Chondrocyte (in vitro differentiated cells): ENCODE measurements at regions not wholly inside any gene's neighbourhood (a gene's known extent, or its start where the extent isn't known, plus 50 kb on each side); places are given as distances from the start of the nearest gene placed in this dataset.

Experiments used
- DNase-seq: peaks from one replicate; pipeline ENCODE4 v3.0.0; 2021; ENCODE audit warnings: mixed read lengths, low spot score
- H3K27ac Mint-ChIP-seq: one replicate; pipeline ENCODE4 v1.8.0; 2021; ENCODE audit warnings: mild to moderate bottlenecking, moderate library complexity, mixed read lengths; ENCODE audit not compliant: unreplicated experiment
- H3K27me3 Mint-ChIP-seq: 2 replicates; pipeline ENCODE4 v1.8.0; 2021; ENCODE audit warnings: low read depth, mixed read lengths
- H3K36me3 Mint-ChIP-seq: 2 replicates; pipeline ENCODE4 v1.8.0; 2021; ENCODE audit warnings: low read depth, mixed read lengths
- H3K4me1 Mint-ChIP-seq: 2 replicates; pipeline ENCODE4 v1.8.0; 2021; ENCODE audit warnings: low read depth, mild to moderate bottlenecking, mixed read lengths
- H3K4me3 Mint-ChIP-seq: one replicate; pipeline ENCODE4 v1.8.0; 2021; ENCODE audit warnings: mild to moderate bottlenecking, moderate library complexity, mixed read lengths; ENCODE audit not compliant: unreplicated experiment
- H3K9me3 Mint-ChIP-seq: 2 replicates; pipeline ENCODE4 v1.8.0; 2021; ENCODE audit warnings: low read depth, mixed read lengths
- TF ChIP-seq, protein P1 (sequence below): fragments of 200-600 bp; sonication (generic); IDR thresholded peaks from 2 replicates; pipeline ENCODE4 v1.5.0; 2021; ENCODE audit warnings: antibody characterized with exemption, mild to moderate bottlenecking, moderate library complexity

DNA sequence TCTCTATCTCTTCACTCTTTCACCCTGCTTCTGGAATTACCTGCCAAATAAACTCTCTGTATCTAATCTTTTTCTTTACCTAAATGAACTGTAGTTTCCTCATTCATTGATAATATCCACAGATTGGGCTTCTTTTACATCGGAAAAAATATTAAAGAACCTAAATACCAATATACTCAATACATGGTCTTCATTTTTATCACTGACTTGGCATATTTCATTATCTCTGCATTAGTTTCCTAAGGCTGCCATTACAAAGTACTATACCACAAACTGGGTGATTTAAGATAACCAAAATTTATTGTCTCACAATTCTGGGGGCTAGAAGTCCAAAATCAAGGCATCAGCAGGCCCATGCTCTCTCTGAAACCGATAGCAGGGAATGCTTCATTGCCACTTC lies 411.9 kb upstream of the SPTLC3 start:
- H3K27ac Mint-ChIP-seq, result no peak overlapping the region
- TF ChIP-seq, protein P1, sequence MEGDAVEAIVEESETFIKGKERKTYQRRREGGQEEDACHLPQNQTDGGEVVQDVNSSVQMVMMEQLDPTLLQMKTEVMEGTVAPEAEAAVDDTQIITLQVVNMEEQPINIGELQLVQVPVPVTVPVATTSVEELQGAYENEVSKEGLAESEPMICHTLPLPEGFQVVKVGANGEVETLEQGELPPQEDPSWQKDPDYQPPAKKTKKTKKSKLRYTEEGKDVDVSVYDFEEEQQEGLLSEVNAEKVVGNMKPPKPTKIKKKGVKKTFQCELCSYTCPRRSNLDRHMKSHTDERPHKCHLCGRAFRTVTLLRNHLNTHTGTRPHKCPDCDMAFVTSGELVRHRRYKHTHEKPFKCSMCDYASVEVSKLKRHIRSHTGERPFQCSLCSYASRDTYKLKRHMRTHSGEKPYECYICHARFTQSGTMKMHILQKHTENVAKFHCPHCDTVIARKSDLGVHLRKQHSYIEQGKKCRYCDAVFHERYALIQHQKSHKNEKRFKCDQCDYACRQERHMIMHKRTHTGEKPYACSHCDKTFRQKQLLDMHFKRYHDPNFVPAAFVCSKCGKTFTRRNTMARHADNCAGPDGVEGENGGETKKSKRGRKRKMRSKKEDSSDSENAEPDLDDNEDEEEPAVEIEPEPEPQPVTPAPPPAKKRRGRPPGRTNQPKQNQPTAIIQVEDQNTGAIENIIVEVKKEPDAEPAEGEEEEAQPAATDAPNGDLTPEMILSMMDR, result no peak

DNA sequence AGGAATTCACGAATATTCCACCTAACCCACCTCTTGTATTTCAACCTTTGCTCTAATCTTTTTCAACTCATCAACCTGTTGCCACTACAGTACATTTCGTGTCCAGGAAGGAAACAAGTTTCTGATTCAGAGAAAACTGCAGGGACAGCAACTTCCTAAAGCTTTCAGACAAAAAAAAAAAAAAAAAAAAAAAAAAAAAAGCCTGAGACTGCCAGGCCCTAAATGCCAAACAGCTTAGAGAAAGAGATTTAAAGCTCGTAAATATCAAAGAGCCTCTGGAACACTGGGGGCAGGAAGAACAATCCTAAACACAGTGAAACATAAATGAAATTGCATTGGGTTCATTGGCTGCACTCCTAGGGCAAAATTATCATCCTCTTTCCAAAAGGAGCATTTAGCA lies 411.2 kb upstream of the SPTLC3 start:
- Mint-ChIP-seq H3K27ac (no peak overlapping the region), H3K4me1 (no peaks in the 10 kb centered on the region), H3K9me3 (no peaks in the 10 kb centered on the region), H3K36me3 (no peaks in the 10 kb centered on the region), H3K4me3 (no peak overlapping the region), H3K27me3 (no peaks in the 10 kb centered on the region)
- TF ChIP-seq, protein P1, result no peak
- no peak for DNase-seq

More for the DNA sequence above, 411.9 kb upstream of the SPTLC3 start:
- H3K4me1 Mint-ChIP-seq, result no peaks in the 10 kb centered on the region
- no peak overlapping the region for H3K4me3 Mint-ChIP-seq
- no peak for DNase-seq
- H3K36me3 Mint-ChIP-seq, result no peaks in the 10 kb centered on the region
- H3K27me3 Mint-ChIP-seq, result no peaks in the 10 kb centered on the region
- H3K9me3 Mint-ChIP-seq, result no peaks in the 10 kb centered on the region

DNA sequence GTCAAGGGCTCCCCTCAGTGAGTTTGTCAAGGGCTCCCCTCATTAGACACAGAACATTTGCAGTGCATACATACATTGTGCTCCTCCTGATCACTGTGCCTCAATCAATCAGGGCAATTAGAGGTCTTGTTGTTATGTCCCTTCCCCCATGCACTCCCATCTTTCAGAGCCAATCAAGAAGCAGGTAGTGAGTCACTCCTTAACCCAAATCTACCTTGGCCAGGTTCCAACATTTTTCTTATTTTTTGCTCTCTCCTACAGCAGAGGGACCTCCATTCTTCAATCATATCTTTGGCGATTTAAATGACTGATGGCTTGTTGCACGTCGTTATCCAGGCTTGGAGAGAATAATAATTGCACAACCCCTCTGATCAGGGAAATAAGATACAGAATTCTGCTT lies 409.9 kb upstream of the SPTLC3 start:
- no peak overlapping the region for H3K4me3 Mint-ChIP-seq
- no peaks in the 10 kb centered on the region for H3K27me3 Mint-ChIP-seq
- DNase-seq, result no peak
- no peaks in the 10 kb centered on the region for H3K4me1 Mint-ChIP-seq
- H3K36me3 Mint-ChIP-seq, result no peaks in the 10 kb centered on the region
- no peaks in the 10 kb centered on the region for H3K9me3 Mint-ChIP-seq
- H3K27ac Mint-ChIP-seq, result no peak overlapping the region
- TF ChIP-seq, protein P1, result no peak

DNA sequence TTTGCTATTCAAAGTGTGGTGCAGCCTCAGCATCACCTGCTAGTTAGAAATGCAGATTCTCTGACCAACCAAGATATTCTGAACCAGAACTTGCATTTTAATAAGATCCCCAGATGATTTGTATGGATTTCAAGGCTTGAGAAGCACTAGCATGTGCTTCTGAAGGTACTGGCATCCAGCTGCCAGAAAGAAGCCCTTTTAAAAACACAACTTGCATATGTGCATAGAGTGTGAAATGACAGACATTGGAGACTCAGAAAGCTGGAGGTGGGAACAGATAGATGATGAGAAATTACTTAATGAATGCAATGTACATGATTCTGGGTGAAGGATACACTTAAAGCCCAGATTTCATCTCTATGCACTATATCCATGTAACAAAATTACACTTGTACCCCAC lies 409.3 kb upstream of the SPTLC3 start:
- Mint-ChIP-seq H3K27ac (no peak overlapping the region), H3K36me3 (no peaks in the 10 kb centered on the region), H3K4me1 (no peaks in the 10 kb centered on the region), H3K27me3 (no peaks in the 10 kb centered on the region), H3K9me3 (no peaks in the 10 kb centered on the region), H3K4me3 (no peak overlapping the region)
- DNase-seq, result no peak
- TF ChIP-seq, protein P1, result no peak

DNA sequence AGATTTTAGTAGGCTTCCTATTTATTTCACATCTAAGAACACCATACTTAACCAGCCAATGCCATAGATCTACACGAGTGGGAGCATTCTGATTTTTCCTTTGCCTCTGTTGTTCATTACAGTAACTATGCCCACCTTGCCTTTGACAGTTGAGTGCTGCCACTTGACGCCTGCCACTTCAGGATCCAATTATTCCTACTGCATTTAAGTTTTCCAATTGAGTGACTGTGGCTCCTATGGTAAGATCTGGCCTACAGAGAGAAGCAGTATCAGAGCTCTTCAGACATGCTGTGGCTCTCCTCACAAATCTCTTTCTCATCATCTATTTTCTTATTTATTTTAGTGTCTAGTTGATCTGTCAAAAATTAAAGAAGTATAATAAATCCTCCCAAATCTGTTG lies 403.0 kb upstream of the SPTLC3 start:
- Mint-ChIP-seq H3K27me3 (peaks cover 2% of the 10 kb centered on the region), H3K4me1 (no peaks in the 10 kb centered on the region), H3K4me3 (no peak overlapping the region), H3K9me3 (no peaks in the 10 kb centered on the region), H3K27ac (no peak overlapping the region), H3K36me3 (no peaks in the 10 kb centered on the region)
- DNase-seq, result no peak
- TF ChIP-seq, protein P1, result no peak
